DOHH2 (cell line): ENCODE measurements at regions not wholly inside any gene's neighbourhood (a gene's known extent, or its start where the extent isn't known, plus 50 kb on each side); places are given as distances from the start of the nearest gene placed in this dataset.

Experiments
- EZH2phosphoT487 ChIP-seq: fragments of 200-600 bp; sonication (generic); IDR thresholded peaks from 2 replicates; pipeline ENCODE4 v1.6.1; 2017; ENCODE audit warnings: borderline replicate concordance, mild to moderate bottlenecking, antibody characterized with exemption, low read length, moderate library complexity, mixed read lengths
- TF ChIP-seq, protein P1 (sequence below): fragments of 200-600 bp; sonication (generic); IDR thresholded peaks from one replicate; pipeline ENCODE4 v1.5.1; 2014; ENCODE audit warnings: antibody characterized with exemption, mild to moderate bottlenecking, low read depth, low read length; ENCODE audit not compliant: poor library complexity, severe bottlenecking

DNA sequence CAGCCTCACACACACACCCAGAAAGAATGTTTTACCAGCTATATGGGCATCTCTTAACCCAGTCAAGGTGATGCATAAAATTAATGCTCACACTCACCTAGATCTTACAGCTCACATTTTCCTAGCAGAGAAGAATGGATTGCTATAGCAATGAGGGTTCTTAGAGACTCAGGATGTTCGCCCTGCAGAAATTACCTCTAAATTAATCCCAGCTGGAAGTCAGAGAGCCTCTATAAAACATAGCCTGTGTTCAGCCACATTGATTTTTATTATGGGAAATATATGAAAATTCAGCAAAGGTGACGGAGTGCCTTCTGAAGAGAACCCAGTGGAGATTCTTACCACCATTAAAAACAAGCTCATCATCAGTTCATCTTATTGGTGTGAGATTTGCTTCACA is 528.3 kb upstream of the ZFP42 start:
- TF ChIP-seq, protein P1, sequence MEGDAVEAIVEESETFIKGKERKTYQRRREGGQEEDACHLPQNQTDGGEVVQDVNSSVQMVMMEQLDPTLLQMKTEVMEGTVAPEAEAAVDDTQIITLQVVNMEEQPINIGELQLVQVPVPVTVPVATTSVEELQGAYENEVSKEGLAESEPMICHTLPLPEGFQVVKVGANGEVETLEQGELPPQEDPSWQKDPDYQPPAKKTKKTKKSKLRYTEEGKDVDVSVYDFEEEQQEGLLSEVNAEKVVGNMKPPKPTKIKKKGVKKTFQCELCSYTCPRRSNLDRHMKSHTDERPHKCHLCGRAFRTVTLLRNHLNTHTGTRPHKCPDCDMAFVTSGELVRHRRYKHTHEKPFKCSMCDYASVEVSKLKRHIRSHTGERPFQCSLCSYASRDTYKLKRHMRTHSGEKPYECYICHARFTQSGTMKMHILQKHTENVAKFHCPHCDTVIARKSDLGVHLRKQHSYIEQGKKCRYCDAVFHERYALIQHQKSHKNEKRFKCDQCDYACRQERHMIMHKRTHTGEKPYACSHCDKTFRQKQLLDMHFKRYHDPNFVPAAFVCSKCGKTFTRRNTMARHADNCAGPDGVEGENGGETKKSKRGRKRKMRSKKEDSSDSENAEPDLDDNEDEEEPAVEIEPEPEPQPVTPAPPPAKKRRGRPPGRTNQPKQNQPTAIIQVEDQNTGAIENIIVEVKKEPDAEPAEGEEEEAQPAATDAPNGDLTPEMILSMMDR, result no peak
- TF ChIP-seq EZH2phosphoT487, result no peak
